GM18505 (cell line): ENCODE measurements at regions not wholly inside any gene's neighbourhood (a gene's known extent, or its start where the extent isn't known, plus 50 kb on each side); places are given as distances from the start of the nearest gene placed in this dataset.
A peak's percentile ranks its signal among the peaks of the same experiment; 100 is the strongest.

ENCODE experiments used
- ATAC-seq: cut with Tn5 transposase; IDR thresholded peaks from one replicate; pipeline ENCODE4 v1.9.1; 2021; ENCODE audit not compliant: unreplicated experiment
- POLR2A ChIP-seq: IDR thresholded peaks from 4 replicates; pipeline ENCODE4 v1.6.1; 2011; ENCODE audit warnings: borderline replicate concordance; ENCODE audit not compliant: insufficient read depth, insufficient read length; ENCODE audit errors: extremely low read depth

DNA sequence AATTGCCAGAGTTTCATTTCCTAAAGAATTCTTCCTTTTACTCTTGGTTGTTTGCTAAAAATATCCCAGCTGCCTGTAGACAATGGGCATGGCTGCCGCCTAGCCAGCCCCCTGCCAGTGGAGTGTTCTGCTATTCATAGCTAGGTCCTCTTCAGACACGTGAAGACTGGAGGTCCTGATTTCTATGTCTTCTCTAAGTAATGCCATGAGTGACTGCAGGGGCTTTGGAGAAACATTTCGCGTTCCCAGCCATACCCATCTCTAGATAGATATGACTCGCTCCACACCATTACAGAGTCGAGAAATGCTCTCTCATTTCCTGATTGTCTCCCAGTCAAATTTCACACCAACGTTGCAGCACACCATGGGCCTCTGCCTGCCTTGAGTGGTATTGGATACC is 99.5 kb upstream of the BACE2 start:
- TF ChIP-seq POLR2A = no peak
- no peak for ATAC-seq

DNA sequence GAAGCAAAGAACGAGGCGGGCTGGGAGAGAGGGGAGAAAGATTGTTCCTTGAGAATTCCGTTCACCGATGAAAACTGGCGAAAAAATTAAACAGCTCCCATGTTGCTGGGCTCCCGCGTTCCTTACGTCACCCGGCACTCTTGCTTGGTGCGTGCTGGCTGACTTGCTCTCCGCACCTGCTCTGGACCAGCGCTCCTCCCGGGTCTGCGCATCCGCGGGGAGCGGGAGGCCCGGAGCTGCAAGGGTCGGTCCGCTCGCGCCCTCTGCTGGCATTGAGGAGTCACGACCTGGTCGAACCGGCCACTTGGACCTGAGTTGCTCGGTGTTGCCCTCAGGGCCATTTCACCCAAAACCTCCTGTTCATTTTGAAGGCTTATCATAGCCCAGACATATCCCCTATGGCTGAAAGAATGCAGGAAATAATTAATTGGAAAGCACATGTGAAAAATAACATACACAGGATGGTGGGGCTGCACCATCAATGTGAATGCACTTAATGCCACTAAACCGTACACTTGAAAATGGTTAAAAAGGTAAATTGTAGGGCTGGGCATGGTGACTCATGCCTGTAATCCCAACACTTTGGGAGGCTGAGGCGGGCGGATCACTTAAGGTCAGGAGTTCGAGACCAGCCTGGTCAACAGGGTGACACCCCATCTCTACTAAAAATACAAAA is 98.9 kb upstream of the BACE2 start:
- no peak for TF ChIP-seq POLR2A
- peak; percentile 81 for ATAC-seq

DNA sequence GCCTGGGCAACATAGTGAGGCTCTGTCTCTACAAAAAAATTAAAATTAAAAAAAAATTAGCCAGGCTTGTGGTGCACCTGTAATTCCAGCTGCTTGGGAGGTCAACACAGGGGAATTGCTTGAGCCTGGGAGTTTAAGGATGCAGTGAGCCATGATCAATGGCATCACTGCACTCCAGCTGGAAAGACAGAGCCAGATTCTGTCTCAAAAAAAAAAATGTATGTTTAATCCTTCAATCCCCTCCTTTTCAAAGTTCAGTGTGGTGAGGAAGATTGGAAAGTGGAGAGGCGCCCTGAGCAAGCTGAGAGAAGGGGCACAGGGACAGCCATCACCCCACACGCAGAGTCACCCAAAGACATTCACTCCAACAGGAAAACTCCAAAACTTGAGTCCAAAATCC is 97.7 kb upstream of the BACE2 start:
- no peak for ATAC-seq
- TF ChIP-seq POLR2A = no peak

DNA sequence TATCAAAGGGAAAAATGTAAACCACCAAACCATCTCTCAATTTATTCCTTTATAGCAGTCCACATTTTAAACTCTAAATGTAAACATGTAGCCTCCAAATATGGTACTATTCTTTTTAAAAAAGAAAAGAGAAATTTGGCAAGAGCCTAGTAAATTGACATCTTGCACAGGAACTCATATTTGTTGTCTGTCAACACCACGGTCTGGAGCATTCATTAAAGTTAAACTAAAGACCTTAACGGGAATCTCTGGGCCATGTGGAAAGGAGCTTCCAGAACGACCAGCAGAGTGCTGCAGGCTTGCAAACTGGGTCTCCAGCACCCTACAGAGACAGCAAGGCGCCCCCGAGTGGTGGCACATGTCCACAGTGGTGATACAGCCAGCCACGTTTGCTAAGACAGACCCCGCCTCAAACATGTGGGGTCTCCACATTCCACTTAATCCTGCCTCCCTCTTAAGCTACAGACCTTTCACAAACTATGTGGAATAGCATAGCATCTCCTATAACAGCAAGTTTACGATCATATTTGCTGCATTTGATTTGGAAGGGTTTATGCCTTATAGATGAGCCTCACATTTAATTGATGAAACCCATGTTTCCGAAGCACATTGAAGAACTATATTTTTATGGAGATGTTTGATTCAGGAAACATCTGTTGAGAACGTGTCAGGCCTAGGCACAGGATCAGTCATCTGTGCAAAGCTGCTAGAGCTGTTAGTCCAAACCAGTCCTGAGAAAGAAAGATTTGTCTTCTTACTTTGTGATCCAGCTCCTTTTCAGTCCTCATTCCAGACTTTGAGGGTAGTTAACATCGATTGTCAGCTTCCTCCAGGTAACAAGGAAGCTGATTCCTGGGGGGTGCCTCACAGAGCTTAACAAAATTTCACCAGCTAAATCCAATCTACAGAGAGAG is 96.4 kb upstream of the BACE2 start:
- no peak for ATAC-seq
- no peak for TF ChIP-seq POLR2A

DNA sequence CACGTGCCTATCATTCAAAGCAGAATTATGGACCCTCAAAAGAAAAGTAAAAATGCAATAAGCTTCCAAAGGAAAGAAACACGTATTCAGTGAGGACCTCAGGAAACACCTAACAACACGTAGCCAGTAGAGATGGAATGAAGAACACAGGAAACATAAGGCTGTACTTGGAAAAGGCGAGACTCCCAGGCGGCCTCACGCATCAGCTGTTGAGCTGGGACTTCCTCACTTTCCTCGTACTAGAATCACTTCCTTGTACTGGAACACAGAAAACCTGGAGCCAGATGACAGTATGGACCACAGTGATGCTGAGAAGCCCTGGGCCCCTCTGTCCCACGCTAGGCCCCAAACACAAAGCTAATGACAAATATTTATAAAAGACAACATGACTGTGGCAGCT is 94.4 kb upstream of the BACE2 start:
- TF ChIP-seq POLR2A = no peak
- ATAC-seq = no peak

DNA sequence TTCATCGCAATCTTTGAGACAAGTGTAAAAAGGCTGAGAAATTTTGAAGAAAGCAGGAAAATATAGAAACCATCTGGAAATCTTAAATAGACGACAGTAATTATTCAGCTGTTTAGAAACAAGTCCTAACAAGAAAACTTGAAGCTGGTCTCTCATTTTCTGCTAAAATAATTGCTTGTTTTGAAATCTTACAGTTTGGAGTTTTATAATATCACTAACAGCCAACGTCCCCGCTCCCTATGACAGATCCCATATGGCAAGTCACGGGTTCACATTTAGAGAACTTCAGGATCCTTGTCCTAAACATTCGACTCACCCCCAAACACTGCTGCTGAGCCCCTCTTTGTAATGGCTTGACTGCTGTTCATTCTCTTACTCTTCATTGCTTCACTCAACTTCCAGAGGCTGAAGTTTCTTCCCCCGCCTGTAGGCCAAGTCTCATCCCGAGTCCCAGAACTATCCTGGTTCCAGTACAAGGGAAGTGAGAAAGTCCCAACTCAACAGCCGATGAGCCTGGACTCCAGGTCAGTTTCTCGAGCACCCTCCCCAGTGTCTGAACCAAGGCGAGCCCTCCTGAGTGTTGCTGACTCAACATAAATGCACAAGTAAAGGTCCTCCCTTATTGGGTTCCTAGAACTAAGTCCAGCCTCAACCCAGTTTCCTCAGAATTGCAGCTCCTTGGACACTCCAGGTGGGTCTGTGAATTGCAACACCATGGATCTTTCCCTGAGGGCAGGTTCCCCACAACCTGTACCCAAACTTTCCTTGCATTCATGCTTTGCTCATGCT is 93.4 kb upstream of the BACE2 start:
- ATAC-seq = no peak
- TF ChIP-seq POLR2A = no peak

DNA sequence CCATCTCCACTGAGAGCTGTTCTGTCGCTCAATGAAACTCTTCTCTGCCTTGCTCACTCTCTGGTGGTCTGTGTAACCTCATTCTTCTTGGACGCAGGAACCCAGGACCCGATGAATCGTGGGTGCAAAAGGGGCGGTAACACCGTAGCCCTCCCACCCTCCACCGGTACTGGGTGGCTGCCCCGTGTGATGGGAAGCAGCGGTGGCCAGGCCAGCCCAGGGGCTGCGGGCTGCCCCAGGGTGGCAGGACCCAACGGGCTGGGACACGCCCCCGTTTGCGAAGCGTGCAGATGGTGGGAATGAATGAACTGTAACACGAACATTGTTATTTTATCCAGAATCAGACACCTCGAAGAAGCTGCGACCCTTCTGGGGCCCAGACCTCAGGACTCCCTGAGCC is 92.3 kb upstream of the BACE2 start:
- no peak for TF ChIP-seq POLR2A
- no peak for ATAC-seq

DNA sequence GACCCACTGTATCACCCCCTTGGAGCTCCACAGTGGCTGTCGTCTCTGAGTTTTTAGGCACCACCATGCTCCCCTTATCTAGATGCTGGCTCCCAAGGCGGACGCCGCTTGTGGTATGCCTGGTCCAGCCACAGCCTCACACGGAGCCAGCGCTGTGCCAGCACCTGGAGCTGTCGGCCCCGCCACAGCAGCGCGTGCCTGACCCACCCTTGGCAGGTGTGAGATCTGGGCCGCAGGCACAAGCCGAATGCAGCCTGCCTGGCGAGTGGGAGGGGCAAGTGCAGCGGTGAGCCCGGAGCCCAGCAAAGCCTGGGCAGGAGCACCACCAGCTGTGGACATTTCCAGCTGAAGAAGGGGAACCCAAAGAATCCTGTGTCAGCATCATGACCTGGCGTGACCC is 91.9 kb upstream of the BACE2 start:
- TF ChIP-seq POLR2A = no peak
- ATAC-seq = no peak

DNA sequence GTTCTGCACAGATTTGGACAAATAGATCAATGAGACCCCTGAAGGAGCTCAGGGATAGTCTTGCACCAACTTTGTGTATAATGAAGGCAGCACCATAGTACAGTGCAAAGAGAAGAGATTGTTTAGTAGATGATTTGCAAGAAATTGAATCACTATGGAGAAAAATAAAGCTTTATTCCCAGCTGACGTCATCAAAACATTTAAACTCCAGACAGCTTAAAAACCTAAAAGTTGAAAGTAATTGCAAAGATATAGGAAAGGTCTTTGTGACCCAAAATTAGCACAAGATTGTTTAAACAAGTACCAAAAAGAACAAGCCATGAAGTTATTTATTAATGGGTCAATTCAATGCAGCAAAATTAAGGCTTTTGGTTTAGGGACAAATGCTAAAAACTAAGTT is 88.8 kb upstream of the BACE2 start:
- TF ChIP-seq POLR2A = no peak
- no peak for ATAC-seq

DNA sequence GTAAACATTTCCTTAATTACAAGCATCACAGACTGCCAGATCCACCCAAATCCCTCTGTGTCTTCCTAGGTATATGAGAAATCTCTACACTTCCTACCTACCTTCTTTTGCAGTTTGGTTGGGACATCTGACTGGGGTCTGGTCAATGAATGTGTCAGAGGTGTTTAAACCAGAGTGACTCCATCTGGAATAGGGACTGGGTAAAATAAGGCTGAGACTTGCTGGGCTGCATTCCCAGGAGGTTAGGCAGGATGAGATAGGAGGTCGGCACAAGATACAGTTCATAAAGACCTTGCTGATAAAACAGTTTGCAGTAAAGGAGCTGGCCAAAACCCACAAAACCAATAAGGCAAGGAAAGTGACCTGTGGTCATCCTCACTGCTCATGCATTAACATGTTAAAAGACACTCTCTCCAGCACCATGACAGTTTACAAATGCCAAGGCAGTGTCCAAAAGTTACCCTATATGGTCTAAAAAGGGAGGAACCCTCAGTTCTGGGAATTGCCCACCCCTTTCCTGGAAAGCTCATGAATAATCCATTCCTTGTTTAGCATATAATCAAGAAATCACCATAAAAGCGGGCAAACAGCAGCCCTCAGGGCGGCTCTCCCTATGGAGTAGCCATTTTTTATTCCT is 87.4 kb upstream of the BACE2 start:
- ATAC-seq = no peak
- no peak for TF ChIP-seq POLR2A

DNA sequence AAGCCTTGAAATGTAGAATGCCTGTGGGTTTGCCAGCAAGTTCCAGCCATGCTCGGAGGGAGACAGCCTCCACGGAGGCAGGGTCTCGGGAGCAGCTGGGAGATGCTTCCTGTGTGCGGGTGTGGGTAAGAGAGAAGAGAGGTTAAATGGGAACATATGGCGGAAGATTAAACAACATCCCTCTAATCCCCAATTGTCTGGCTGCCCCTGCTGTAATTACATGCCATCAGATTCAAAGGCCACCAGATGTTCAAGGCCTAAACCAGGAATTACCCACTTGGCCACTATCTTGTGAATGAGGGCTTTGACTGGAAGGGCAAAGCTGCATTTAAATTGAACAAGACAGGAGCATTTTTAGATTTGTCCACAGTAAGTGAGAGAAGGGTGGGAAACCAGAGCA is 81.4 kb upstream of the BACE2 start:
- TF ChIP-seq POLR2A = no peak
- no peak for ATAC-seq

DNA sequence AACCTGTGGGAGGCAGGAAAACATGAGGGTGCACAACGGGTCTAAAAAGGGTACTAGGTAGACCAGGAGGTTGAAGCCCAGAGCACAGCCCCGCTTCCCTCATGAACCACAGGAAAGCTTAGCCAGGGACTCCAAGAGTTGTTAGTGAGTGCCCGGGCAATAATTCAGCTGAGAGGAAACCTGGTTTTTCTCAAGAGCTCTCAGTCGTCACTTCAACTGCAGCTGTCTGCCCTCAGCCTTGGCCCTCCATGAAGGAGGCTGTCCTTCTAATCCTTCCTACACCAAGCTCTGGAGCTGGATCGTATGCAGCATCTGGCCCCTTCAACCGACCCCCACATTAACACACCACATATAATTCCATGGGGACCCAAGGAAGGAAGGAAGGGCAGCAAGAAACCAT is 77.0 kb upstream of the BACE2 start:
- no peak for ATAC-seq
- no peak for TF ChIP-seq POLR2A

DNA sequence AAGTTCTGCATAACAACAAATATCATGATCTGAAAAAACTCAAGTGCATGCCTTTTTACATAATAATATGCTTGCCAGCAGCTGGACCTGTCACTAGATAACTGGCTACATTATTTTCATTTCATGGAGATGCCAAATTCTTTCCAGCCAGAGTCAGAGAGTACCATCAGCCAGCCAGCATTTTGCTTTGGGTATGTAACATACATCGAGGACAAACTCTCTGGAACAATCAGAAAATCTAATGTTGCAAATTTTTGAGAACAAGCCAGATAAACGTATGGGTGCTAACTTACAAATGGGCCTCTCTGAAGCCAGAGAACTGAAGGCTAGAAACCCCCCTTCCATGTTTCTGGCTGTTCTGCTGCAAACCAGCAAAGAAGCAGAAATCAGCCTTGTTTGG is 76.3 kb upstream of the BACE2 start:
- no peak for TF ChIP-seq POLR2A

More for the DNA sequence above, 76.3 kb upstream of the BACE2 start:
- no peak for ATAC-seq
